ENCODE measurements at regions not wholly inside any gene's neighbourhood (a gene's known extent, or its start where the extent isn't known, plus 50 kb on each side); places are given as distances from the start of the nearest gene placed in this dataset.
A peak's percentile ranks its signal among the peaks of the same experiment; 100 is the strongest.

- POLR2A ChIA-PET: no interaction called here
- no peak for TF ChIP-seq CTCF (IDR thresholded peaks at IDR 0.05; ENCODE audit: control extremely low read depth, extremely low read depth, low read depth, missing control alignments)
- DNase-seq (ENCODE audit: extremely low spot score): no peak
- CTCF ChIA-PET: interaction anchor here (1.0 kb wide), 1 partner anchor 12 kb away, joined by 3 read pairs; no protein-coding TSS in a partner anchor
Observed at GRCh38 chr18:24949908-24950307, 402.1 kb downstream of the ZNF521 start.

GRCh38 chr18:24954341-24954740 is 397.6 kb downstream of the ZNF521 start:
- CTCF ChIA-PET: interaction anchor here (0.9 kb wide), 1 partner anchor 9 kb away, joined by 3 read pairs; no protein-coding TSS in a partner anchor
- DNase-seq (ENCODE audit: extremely low spot score): no peak
- no peak for TF ChIP-seq CTCF (IDR thresholded peaks at IDR 0.05; ENCODE audit: control extremely low read depth, extremely low read depth, low read depth, missing control alignments)
- POLR2A ChIA-PET: no interaction called here

- TF ChIP-seq CTCF (IDR thresholded peaks at IDR 0.05; ENCODE audit: control extremely low read depth, extremely low read depth, low read depth, missing control alignments): no peak
- ChIA-PET POLR2A (no interaction called here), CTCF (interaction anchor here (1.3 kb wide), 1 partner anchor 9 kb away, joined by 3 read pairs; no protein-coding TSS in a partner anchor)
- no peak for DNase-seq (ENCODE audit: extremely low spot score)
Observed at GRCh38 chr18:24958001-24958400, 394.0 kb downstream of the ZNF521 start.

GRCh38 chr18:24959051-24959476 is 392.9 kb downstream of the ZNF521 start:
- POLR2A ChIA-PET: no interaction called here
- no peak for DNase-seq (ENCODE audit: extremely low spot score)
- CTCF ChIA-PET: interaction anchor here (0.8 to 1.3 kb wide), 3 partner anchors 10 to 16 kb away, joined by 3 read pairs; no protein-coding TSS in a partner anchor
- TF ChIP-seq CTCF (IDR thresholded peaks at IDR 0.05; ENCODE audit: control extremely low read depth, extremely low read depth, low read depth, missing control alignments): no peak

GRCh38 chr18:24964216-24964615 is 387.8 kb downstream of the ZNF521 start:
- ChIA-PET POLR2A (no interaction called here), CTCF (no interaction called here)
- no peak for TF ChIP-seq CTCF (IDR thresholded peaks at IDR 0.05; ENCODE audit: control extremely low read depth, extremely low read depth, low read depth, missing control alignments)
- DNase-seq (ENCODE audit: extremely low spot score): peak; percentile 13

GRCh38 chr18:24968238-24968775 is 383.7 kb downstream of the ZNF521 start:
- ChIA-PET CTCF (no interaction called here), POLR2A (no interaction called here)
- no peak for DNase-seq (ENCODE audit: extremely low spot score)
- no peak for TF ChIP-seq CTCF (IDR thresholded peaks at IDR 0.05; ENCODE audit: control extremely low read depth, extremely low read depth, low read depth, missing control alignments)
